CD4-positive, alpha-beta memory T cell (primary cell): ENCODE measurements at regions not wholly inside any gene's neighbourhood (a gene's known extent, or its start where the extent isn't known, plus 50 kb on each side); places are given as distances from the start of the nearest gene placed in this dataset.

Experiments used
- CTCF ChIA-PET: fragments of 350-600 bp; sonication (Branson Sonifier 250); formaldehyde crosslinking; loops from one replicate; lab custom pipeline; 2021; ENCODE audit warnings: inconsistent platforms; ENCODE audit not compliant: partially characterized antibody; lab: Charles Lee
- POLR2A ChIA-PET: fragments of 350-600 bp; sonication (Branson Sonifier 250); formaldehyde crosslinking; loops from one replicate; lab custom pipeline; 2021; ENCODE audit not compliant: partially characterized antibody; lab: Charles Lee
- DNase-seq, 5 donors: peaks; one replicate each; pipeline versions ENCODE4 v3.0.0 to v3.0.0-alpha.2; 2020 to 2022; ENCODE audit warnings: mixed read lengths in 1 of 5
- H3K27ac ChIP-seq: one replicate; pipeline ENCODE4 v1.7.0; 2013; ENCODE audit warnings: low read depth, low read length
- H3K27me3 ChIP-seq: 2 replicates; pipeline ENCODE4 v1.7.0; 2013; ENCODE audit warnings: mild to moderate bottlenecking, low read length, moderate library complexity; ENCODE audit not compliant: insufficient read depth
- H3K36me3 ChIP-seq: 2 replicates; pipeline ENCODE4 v1.7.0; 2013; ENCODE audit warnings: mild to moderate bottlenecking, low read length, moderate library complexity; ENCODE audit not compliant: insufficient read depth
- H3K4me1 ChIP-seq: 2 replicates; pipeline ENCODE4 v1.7.0; 2013; ENCODE audit warnings: mild to moderate bottlenecking, low read length, moderate library complexity; ENCODE audit not compliant: insufficient read depth
- H3K4me3 ChIP-seq, 2 donors: one replicate each; pipeline ENCODE4 v1.7.0; 2013; ENCODE audit warnings: low read length in 2 of 2, mild to moderate bottlenecking in 1 of 2
- H3K9me3 ChIP-seq, 2 donors: one replicate each; pipeline ENCODE4 v1.7.0; 2013; ENCODE audit warnings: low read length in 2 of 2, control low read depth in 1 of 2; ENCODE audit not compliant: control insufficient read depth in 1 of 2
- H3K27ac Mint-ChIP-seq, 7 donors: one replicate each; pipeline ENCODE4 v1.8.0; 2020 to 2021; ENCODE audit warnings: mixed read lengths in 7 of 7, mild to moderate bottlenecking in 6 of 7, inconsistent platforms in 3 of 7, moderate library complexity in 3 of 7
- H3K27me3 Mint-ChIP-seq, 2 donors: one replicate each; pipeline ENCODE4 v1.8.0; 2020 to 2021; ENCODE audit warnings: mixed read lengths in 2 of 2
- H3K36me3 Mint-ChIP-seq, 2 donors: one replicate each; pipeline ENCODE4 v1.8.0; 2020 to 2021; ENCODE audit warnings: mixed read lengths in 2 of 2, inconsistent platforms in 1 of 2, mild to moderate bottlenecking in 1 of 2
- H3K4me1 Mint-ChIP-seq, 4 donors: one replicate each; pipeline ENCODE4 v1.8.0; 2020 to 2021; ENCODE audit warnings: mixed read lengths in 4 of 4, mild to moderate bottlenecking in 1 of 4
- H3K4me3 Mint-ChIP-seq, 8 donors: one replicate each; pipeline ENCODE4 v1.8.0; 2020 to 2021; ENCODE audit warnings: mixed read lengths in 8 of 8, mild to moderate bottlenecking in 7 of 8, moderate library complexity in 6 of 8, inconsistent platforms in 3 of 8
- H3K9me3 Mint-ChIP-seq, 8 donors: one replicate each; pipeline ENCODE4 v1.8.0; 2020 to 2021; ENCODE audit warnings: mixed read lengths in 8 of 8, mild to moderate bottlenecking in 5 of 8, inconsistent platforms in 3 of 8, moderate library complexity in 1 of 8
- intact Hi-C: fragments of 100-400 bp; cut with micrococcal nuclease; formaldehyde crosslinking; loops from one replicate; pipeline ENCODE4 v1.15.1; 2023

GRCh38 chr10:88169037-88169319, 305.6 kb downstream of the PTEN start:
- Mint-ChIP-seq H3K27ac (no peak overlapping the region), H3K36me3 (no peaks in the 10 kb centered on the region), H3K9me3 (peaks cover 0 to 10% (median 2%) of the 10 kb centered on the region in 8 donors), H3K4me1 (peaks cover 34 to 43% (median 38%) of the 10 kb centered on the region in 4 donors), H3K27me3 (peaks cover 0 to 1% of the 10 kb centered on the region in 2 donors), H3K4me3 (peak overlapping the region in 1 of 8 donors; percentile 4)
- ChIA-PET POLR2A (no interaction called here), CTCF (interaction anchor here (0.6 to 0.9 kb wide), 3 partner anchors 13 to 89 kb away, joined by 3 read pairs; no protein-coding TSS in a partner anchor)
- peaks cover 33% of the 10 kb centered on the region for H3K4me1 ChIP-seq
- no peak overlapping the region for H3K4me3 ChIP-seq
- intact Hi-C loops: no loop called here
- no peaks in the 10 kb centered on the region for H3K27me3 ChIP-seq
- no peaks in the 10 kb centered on the region for H3K9me3 ChIP-seq
- H3K36me3 ChIP-seq: no peaks in the 10 kb centered on the region
- no peak for DNase-seq
- H3K27ac ChIP-seq: no peak overlapping the region

GRCh38 chr10:88170628-88171027, 307.2 kb downstream of the PTEN start:
- intact Hi-C loops: loop anchor here (5.0 kb wide), 1 partner anchor 217 kb away; no protein-coding TSS in a partner anchor
- Mint-ChIP-seq H3K27ac (peak overlapping the region in 6 of 7 donors; percentile 17 to 85 (median 60)), H3K9me3 (peaks cover 0 to 22% (median 12%) of the 10 kb centered on the region in 8 donors), H3K4me3 (peak overlapping the region in 7 of 8 donors; percentile 23 to 66 (median 46)), H3K36me3 (peaks cover 0 to 10% of the 10 kb centered on the region in 2 donors), H3K4me1 (peaks cover 34 to 43% (median 38%) of the 10 kb centered on the region in 4 donors), H3K27me3 (no peaks in the 10 kb centered on the region)
- CTCF ChIA-PET: interaction anchor here (0.8 to 2.0 kb wide), 4 partner anchors 11 to 310 kb away, joined by 3 to 9 read pairs (median 4); no protein-coding TSS in a partner anchor
- H3K4me1 ChIP-seq: peaks cover 33% of the 10 kb centered on the region
- no peak for DNase-seq
- no peak overlapping the region for H3K27ac ChIP-seq
- H3K27me3 ChIP-seq: no peaks in the 10 kb centered on the region
- no peak overlapping the region for H3K4me3 ChIP-seq
- POLR2A ChIA-PET: interaction anchor here (0.9 kb wide), 1 partner anchor 100 kb away, joined by 3 read pairs; no protein-coding TSS in a partner anchor
- H3K36me3 ChIP-seq: no peaks in the 10 kb centered on the region
- H3K9me3 ChIP-seq: no peaks in the 10 kb centered on the region

- peak in 4 of 5 donors; percentile 35 to 48 (median 36) for DNase-seq
- Histone ChIP-seq H3K36me3 (no peaks in the 10 kb centered on the region), H3K27ac (no peak overlapping the region), H3K4me1 (peaks cover 33% of the 10 kb centered on the region), H3K9me3 (no peaks in the 10 kb centered on the region), H3K4me3 (no peak overlapping the region), H3K27me3 (no peaks in the 10 kb centered on the region)
- ChIA-PET CTCF (no interaction called here), POLR2A (no interaction called here)
- intact Hi-C loops: loop anchor here (5.0 kb wide), 1 partner anchor 215 kb away; no protein-coding TSS in a partner anchor
- peak overlapping the region in 3 of 7 donors; percentile 4 to 61 (median 25) for H3K27ac Mint-ChIP-seq
- peak overlapping the region in 7 of 8 donors; percentile 0 to 50 (median 7) for H3K4me3 Mint-ChIP-seq
- H3K4me1 Mint-ChIP-seq: peaks cover 34 to 43% (median 38%) of the 10 kb centered on the region in 4 donors
- peaks cover 3 to 10% of the 10 kb centered on the region in 2 donors for H3K36me3 Mint-ChIP-seq
- H3K9me3 Mint-ChIP-seq: peaks cover 0 to 31% (median 15%) of the 10 kb centered on the region in 8 donors
- no peaks in the 10 kb centered on the region for H3K27me3 Mint-ChIP-seq
Measured at GRCh38 chr10:88172159-88172558, 308.7 kb downstream of the PTEN start.

- H3K4me1 Mint-ChIP-seq: peaks cover 32 to 38% (median 35%) of the 10 kb centered on the region in 4 donors
- H3K9me3 Mint-ChIP-seq: peaks cover 0 to 29% (median 16%) of the 10 kb centered on the region in 8 donors
- DNase-seq: no peak
- Histone ChIP-seq H3K4me3 (no peak overlapping the region), H3K4me1 (peaks cover 33% of the 10 kb centered on the region), H3K9me3 (no peaks in the 10 kb centered on the region), H3K27me3 (no peaks in the 10 kb centered on the region), H3K27ac (no peak overlapping the region), H3K36me3 (no peaks in the 10 kb centered on the region)
- H3K27ac Mint-ChIP-seq: no peak overlapping the region
- no peak overlapping the region for H3K4me3 Mint-ChIP-seq
- peaks cover 5 to 15% of the 10 kb centered on the region in 2 donors for H3K36me3 Mint-ChIP-seq
- POLR2A ChIA-PET: no interaction called here
- H3K27me3 Mint-ChIP-seq: no peaks in the 10 kb centered on the region
- intact Hi-C loops: loop anchor here (5.0 kb wide), 1 partner anchor 213 kb away; no protein-coding TSS in a partner anchor
- CTCF ChIA-PET: no interaction called here
Measured at GRCh38 chr10:88174391-88174790, 311.0 kb downstream of the PTEN start.

GRCh38 chr10:88178758-88179157, 315.3 kb downstream of the PTEN start:
- H3K36me3 ChIP-seq: no peaks in the 10 kb centered on the region
- Mint-ChIP-seq H3K27me3 (no peaks in the 10 kb centered on the region), H3K9me3 (peaks cover 0 to 29% (median 16%) of the 10 kb centered on the region in 8 donors), H3K36me3 (peaks cover 5 to 15% of the 10 kb centered on the region in 2 donors), H3K4me1 (peaks cover 0 to 6% (median under 1%) of the 10 kb centered on the region in 4 donors), H3K4me3 (no peak overlapping the region), H3K27ac (peak overlapping the region in 1 of 7 donors; percentile 1)
- DNase-seq: no peak
- ChIA-PET CTCF (no interaction called here), POLR2A (no interaction called here)
- H3K27ac ChIP-seq: no peak overlapping the region
- H3K4me3 ChIP-seq: no peak overlapping the region
- H3K4me1 ChIP-seq: no peaks in the 10 kb centered on the region
- intact Hi-C loops: no loop called here
- no peaks in the 10 kb centered on the region for H3K9me3 ChIP-seq
- no peaks in the 10 kb centered on the region for H3K27me3 ChIP-seq

GRCh38 chr10:88179831-88180230, 316.4 kb downstream of the PTEN start:
- no peak overlapping the region for H3K4me3 ChIP-seq
- H3K27ac ChIP-seq: no peak overlapping the region
- peaks cover 5 to 10% of the 10 kb centered on the region in 2 donors for H3K36me3 Mint-ChIP-seq
- H3K9me3 ChIP-seq: no peaks in the 10 kb centered on the region
- H3K9me3 Mint-ChIP-seq: peaks cover 0 to 24% (median 10%) of the 10 kb centered on the region in 8 donors
- H3K36me3 ChIP-seq: no peaks in the 10 kb centered on the region
- no peak overlapping the region for H3K27ac Mint-ChIP-seq
- intact Hi-C loops: no loop called here
- H3K27me3 Mint-ChIP-seq: no peaks in the 10 kb centered on the region
- CTCF ChIA-PET: no interaction called here
- POLR2A ChIA-PET: no interaction called here
- peaks cover 0 to 6% (median under 1%) of the 10 kb centered on the region in 4 donors for H3K4me1 Mint-ChIP-seq
- H3K27me3 ChIP-seq: no peaks in the 10 kb centered on the region
- no peak for DNase-seq
- no peaks in the 10 kb centered on the region for H3K4me1 ChIP-seq
- H3K4me3 Mint-ChIP-seq: no peak overlapping the region

- DNase-seq: no peak
- ChIA-PET POLR2A (interaction anchor here (1.1 kb wide), 1 partner anchor 12 kb away, joined by 4 read pairs; no protein-coding TSS in a partner anchor), CTCF (interaction anchor here (0.9 to 1.1 kb wide), 2 partner anchors 207 to 208 kb away, joined by 3 read pairs; no protein-coding TSS in a partner anchor)
- Mint-ChIP-seq H3K27me3 (peaks cover 0 to 1% of the 10 kb centered on the region in 2 donors), H3K36me3 (peaks cover 2 to 5% of the 10 kb centered on the region in 2 donors), H3K9me3 (peaks cover 0 to 10% (median 6%) of the 10 kb centered on the region in 8 donors), H3K4me3 (no peak overlapping the region), H3K4me1 (peaks cover 0 to 6% (median under 1%) of the 10 kb centered on the region in 4 donors), H3K27ac (no peak overlapping the region)
- Histone ChIP-seq H3K4me3 (no peak overlapping the region), H3K27me3 (no peaks in the 10 kb centered on the region), H3K4me1 (no peaks in the 10 kb centered on the region), H3K36me3 (no peaks in the 10 kb centered on the region), H3K27ac (no peak overlapping the region), H3K9me3 (no peaks in the 10 kb centered on the region)
- intact Hi-C loops: no loop called here
Measured at GRCh38 chr10:88181902-88182600, 318.6 kb downstream of the PTEN start.
